Panc1 (cell line): ENCODE measurements at regions not wholly inside any gene's neighbourhood (a gene's known extent, or its start where the extent isn't known, plus 50 kb on each side); places are given as distances from the start of the nearest gene placed in this dataset.
"Not testable (repeated sequence)": the region's sequence is repeated elsewhere in the genome, so short reads cannot be mapped to it uniquely, and the experiment has no call there.

Source experiments
- ATAC-seq: fragments of 200-7000 bp; cut with Tn5 transposase; 2 replicates; pipeline ENCODE4 v1.9.1; 2020; ENCODE audit warnings: mild to moderate bottlenecking, moderate library complexity
- BruUV-seq: library from RNA; stranded (reverse); fragments of 400-500 nt; replicated peaks from 2 replicates; lab custom pipeline; 2021; lab: Mats Ljungman, UMichigan
- CTCF ChIA-PET: fragments of 300-600 bp; sonication (Branson Sonifier 250); formaldehyde crosslinking; loops from one replicate; lab custom pipeline; 2022; ENCODE audit warnings: antibody characterized with exemption; lab: Charles Lee
- POLR2A ChIA-PET: fragments of 300-600 bp; sonication (Branson Sonifier 250); formaldehyde crosslinking; loops from one replicate; lab custom pipeline; 2022; ENCODE audit warnings: antibody characterized with exemption; lab: Charles Lee
- DNase-seq: peaks from one replicate; pipeline ENCODE4 v3.0.0-alpha.2; 2010; ENCODE audit warnings: low read depth, low spot score
- H3K27ac ChIP-seq: 2 replicates; pipeline ENCODE4 v1.5.1; 2011; ENCODE audit warnings: mild to moderate bottlenecking, low read length, inconsistent platforms
- H3K27me3 ChIP-seq: fragments of 200-500 bp; sonication (Bioruptor generic); 2 replicates; pipeline ENCODE4 v1.6.0; 2014; ENCODE audit warnings: low read length, inconsistent platforms; ENCODE audit not compliant: control insufficient read depth, insufficient read depth
- H3K36me3 ChIP-seq: fragments of 200-500 bp; sonication (Bioruptor generic); 2 replicates; pipeline ENCODE4 v1.5.1; 2014; ENCODE audit warnings: inconsistent platforms, mild to moderate bottlenecking, low read length, moderate library complexity; ENCODE audit not compliant: control insufficient read depth, insufficient read depth
- H3K4me1 ChIP-seq: 2 replicates; pipeline ENCODE4 v1.5.1; 2011; ENCODE audit warnings: inconsistent platforms, mild to moderate bottlenecking, low read length, moderate library complexity; ENCODE audit not compliant: control insufficient read depth, insufficient read depth
- H3K4me3 ChIP-seq, 2 experiments: 2 replicates each; pipeline ENCODE4 v1.5.1; 2011 to 2012; ENCODE audit warnings: low read depth in 2 of 2, low read length in 2 of 2, mild to moderate bottlenecking in 2 of 2, inconsistent platforms in 1 of 2, moderate library complexity in 1 of 2
- H3K9me3 ChIP-seq: fragments of 200-500 bp; sonication (Bioruptor generic); 2 replicates; pipeline ENCODE4 v1.5.1; 2014; ENCODE audit warnings: low read depth, mild to moderate bottlenecking, inconsistent platforms, low read length, moderate library complexity; ENCODE audit not compliant: control insufficient read depth, insufficient read depth
- POLR2AphosphoS5 ChIP-seq: IDR thresholded peaks from 2 replicates; pipeline ENCODE4 v1.6.1; 2012; ENCODE audit warnings: mild to moderate bottlenecking, low read depth, low read length, moderate library complexity
- SIN3A ChIP-seq: IDR thresholded peaks from 2 replicates; pipeline ENCODE4 v1.6.1; 2012; ENCODE audit warnings: low read depth, mild to moderate bottlenecking, low read length, moderate library complexity, borderline replicate concordance; ENCODE audit not compliant: insufficient read depth
- TCF7L2 ChIP-seq: IDR thresholded peaks from 2 replicates; pipeline ENCODE4 v1.6.1; 2011; ENCODE audit warnings: mild to moderate bottlenecking, low read depth, low read length, inconsistent platforms
- in situ Hi-C: cut with HindIII; loops from 2 replicates; pipeline ENCODE4 v1.10.0; 2016; ENCODE audit warnings: low sequenced_read_pairs, low pct_unique_long_range_greater_than_20kb
- intact Hi-C: fragments of 100-400 bp; cut with micrococcal nuclease; formaldehyde crosslinking; loops from one replicate; pipeline ENCODE4 v1.10.0; 2022; ENCODE audit not compliant: unreplicated experiment
- TF ChIP-seq, protein P1 (sequence below): fragments of 450-650 bp; IDR thresholded peaks from 2 replicates; pipeline ENCODE4 v1.5.1; 2017; ENCODE audit warnings: mild to moderate bottlenecking
- TF ChIP-seq, protein P2 (sequence below), 2 experiments: IDR thresholded peaks; 2 replicates each; pipeline ENCODE4 v1.6.1; 2011 to 2012; ENCODE audit warnings: low read depth in 2 of 2, control low read depth in 1 of 2, low read length in 1 of 2, mild to moderate bottlenecking in 1 of 2, moderate library complexity in 1 of 2; ENCODE audit not compliant: insufficient read depth in 1 of 2

DNA sequence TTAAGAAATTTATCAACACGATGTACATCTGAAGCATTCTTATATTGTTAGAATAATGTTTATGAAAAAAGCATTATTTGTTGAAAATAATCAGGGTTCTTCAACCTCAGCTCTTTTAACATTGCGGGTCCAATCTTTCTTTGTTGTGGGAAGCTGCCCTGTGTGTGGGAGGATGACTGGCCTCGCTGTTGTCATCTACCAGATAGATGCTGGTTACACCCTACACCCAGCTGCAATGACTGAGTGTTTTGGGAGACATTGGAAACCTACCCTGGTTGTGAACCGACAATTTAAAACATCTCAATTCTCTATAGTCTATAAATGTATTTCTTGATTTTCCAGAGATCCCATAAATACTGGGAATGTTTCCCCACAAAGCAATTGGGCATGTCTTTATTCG is 794.2 kb upstream of the CDH10 start:
- Histone ChIP-seq H3K4me1 (no peaks in the 10 kb centered on the region), H3K4me3 (no peak overlapping the region), H3K36me3 (no peaks in the 10 kb centered on the region), H3K27ac (no peak overlapping the region), H3K27me3 (no peaks in the 10 kb centered on the region), H3K9me3 (no peaks in the 10 kb centered on the region)
- TF ChIP-seq, protein P1, sequence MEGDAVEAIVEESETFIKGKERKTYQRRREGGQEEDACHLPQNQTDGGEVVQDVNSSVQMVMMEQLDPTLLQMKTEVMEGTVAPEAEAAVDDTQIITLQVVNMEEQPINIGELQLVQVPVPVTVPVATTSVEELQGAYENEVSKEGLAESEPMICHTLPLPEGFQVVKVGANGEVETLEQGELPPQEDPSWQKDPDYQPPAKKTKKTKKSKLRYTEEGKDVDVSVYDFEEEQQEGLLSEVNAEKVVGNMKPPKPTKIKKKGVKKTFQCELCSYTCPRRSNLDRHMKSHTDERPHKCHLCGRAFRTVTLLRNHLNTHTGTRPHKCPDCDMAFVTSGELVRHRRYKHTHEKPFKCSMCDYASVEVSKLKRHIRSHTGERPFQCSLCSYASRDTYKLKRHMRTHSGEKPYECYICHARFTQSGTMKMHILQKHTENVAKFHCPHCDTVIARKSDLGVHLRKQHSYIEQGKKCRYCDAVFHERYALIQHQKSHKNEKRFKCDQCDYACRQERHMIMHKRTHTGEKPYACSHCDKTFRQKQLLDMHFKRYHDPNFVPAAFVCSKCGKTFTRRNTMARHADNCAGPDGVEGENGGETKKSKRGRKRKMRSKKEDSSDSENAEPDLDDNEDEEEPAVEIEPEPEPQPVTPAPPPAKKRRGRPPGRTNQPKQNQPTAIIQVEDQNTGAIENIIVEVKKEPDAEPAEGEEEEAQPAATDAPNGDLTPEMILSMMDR, result no peak
- TF ChIP-seq POLR2AphosphoS5, result no peak
- no peak for TF ChIP-seq TCF7L2
- TF ChIP-seq, protein P2, sequence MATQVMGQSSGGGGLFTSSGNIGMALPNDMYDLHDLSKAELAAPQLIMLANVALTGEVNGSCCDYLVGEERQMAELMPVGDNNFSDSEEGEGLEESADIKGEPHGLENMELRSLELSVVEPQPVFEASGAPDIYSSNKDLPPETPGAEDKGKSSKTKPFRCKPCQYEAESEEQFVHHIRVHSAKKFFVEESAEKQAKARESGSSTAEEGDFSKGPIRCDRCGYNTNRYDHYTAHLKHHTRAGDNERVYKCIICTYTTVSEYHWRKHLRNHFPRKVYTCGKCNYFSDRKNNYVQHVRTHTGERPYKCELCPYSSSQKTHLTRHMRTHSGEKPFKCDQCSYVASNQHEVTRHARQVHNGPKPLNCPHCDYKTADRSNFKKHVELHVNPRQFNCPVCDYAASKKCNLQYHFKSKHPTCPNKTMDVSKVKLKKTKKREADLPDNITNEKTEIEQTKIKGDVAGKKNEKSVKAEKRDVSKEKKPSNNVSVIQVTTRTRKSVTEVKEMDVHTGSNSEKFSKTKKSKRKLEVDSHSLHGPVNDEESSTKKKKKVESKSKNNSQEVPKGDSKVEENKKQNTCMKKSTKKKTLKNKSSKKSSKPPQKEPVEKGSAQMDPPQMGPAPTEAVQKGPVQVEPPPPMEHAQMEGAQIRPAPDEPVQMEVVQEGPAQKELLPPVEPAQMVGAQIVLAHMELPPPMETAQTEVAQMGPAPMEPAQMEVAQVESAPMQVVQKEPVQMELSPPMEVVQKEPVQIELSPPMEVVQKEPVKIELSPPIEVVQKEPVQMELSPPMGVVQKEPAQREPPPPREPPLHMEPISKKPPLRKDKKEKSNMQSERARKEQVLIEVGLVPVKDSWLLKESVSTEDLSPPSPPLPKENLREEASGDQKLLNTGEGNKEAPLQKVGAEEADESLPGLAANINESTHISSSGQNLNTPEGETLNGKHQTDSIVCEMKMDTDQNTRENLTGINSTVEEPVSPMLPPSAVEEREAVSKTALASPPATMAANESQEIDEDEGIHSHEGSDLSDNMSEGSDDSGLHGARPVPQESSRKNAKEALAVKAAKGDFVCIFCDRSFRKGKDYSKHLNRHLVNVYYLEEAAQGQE (IDR thresholded peaks at IDR 0.05; ENCODE audit: insufficient read depth in 1 of 2, low read depth in 2 of 2, low read length in 1 of 2), result no peak
- TF ChIP-seq SIN3A, result no peak
- ChIA-PET POLR2A (no interaction called here), CTCF (no interaction called here)
- intact Hi-C loops (no loop called here), in situ Hi-C loops (no loop called here)
- BruUV-seq, result no TSS peak
- DNase-seq (no peak), ATAC-seq (no peak)

DNA sequence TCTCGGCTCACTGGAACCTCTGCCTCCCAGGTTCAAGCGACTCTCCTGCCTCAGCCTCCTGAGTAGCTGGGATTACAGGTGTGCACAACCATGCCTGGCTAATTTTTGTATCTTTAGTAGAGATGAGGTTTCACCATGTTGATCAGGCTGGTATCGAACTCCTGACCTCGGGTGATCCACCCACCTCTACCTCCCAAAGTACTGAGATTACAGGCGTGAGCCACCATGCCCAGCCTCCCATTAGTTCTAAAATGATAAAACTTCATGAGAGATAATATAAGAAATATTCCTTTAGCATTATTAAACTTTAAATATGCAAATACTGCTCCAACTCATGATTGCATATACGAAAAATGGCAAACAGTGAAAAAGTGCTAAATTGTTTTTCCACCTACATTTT is 793.6 kb upstream of the CDH10 start:
- in situ Hi-C loops, H3K27me3 ChIP-seq: not testable (repeated sequence)

DNA sequence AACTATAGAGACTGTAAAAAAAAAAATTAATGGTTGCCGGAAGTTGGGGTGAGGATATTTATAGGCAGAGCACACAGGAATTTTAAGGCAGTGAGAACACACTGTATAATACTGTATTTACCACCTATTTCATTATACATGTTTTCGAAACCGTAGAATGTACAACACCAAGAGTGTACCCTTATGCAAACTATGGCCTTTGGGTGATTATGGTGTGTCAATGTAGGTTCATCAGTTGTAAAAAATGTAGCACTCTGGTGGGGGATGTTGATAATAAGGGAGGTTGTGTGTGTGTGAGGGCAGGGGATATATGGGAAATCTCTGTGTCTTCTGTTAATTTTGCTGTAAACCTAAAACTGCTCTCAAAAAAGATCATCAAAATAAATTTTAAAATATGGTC is 791.7 kb upstream of the CDH10 start:
- no peak overlapping the region for H3K4me3 ChIP-seq
- no peaks in the 10 kb centered on the region for H3K27me3 ChIP-seq
- TF ChIP-seq SIN3A (no peak), TCF7L2 (no peak), POLR2AphosphoS5 (no peak)
- TF ChIP-seq, protein P1, result no peak
- TF ChIP-seq, protein P2 (IDR thresholded peaks at IDR 0.05; ENCODE audit: insufficient read depth in 1 of 2, low read depth in 2 of 2, low read length in 1 of 2), result no peak
- ATAC-seq (no peak), DNase-seq (no peak)
- in situ Hi-C loops, result no loop called here
- intact Hi-C loops, result no loop called here
- BruUV-seq, result no TSS peak
- H3K4me1 ChIP-seq, result no peaks in the 10 kb centered on the region
- no peaks in the 10 kb centered on the region for H3K36me3 ChIP-seq
- no peaks in the 10 kb centered on the region for H3K9me3 ChIP-seq
- no peak overlapping the region for H3K27ac ChIP-seq
- CTCF ChIA-PET, result no interaction called here
- POLR2A ChIA-PET, result no interaction called here

More for the DNA sequence above, 793.6 kb upstream of the CDH10 start:
- intact Hi-C loops, H3K27ac ChIP-seq, CTCF ChIA-PET, H3K36me3 ChIP-seq, POLR2A ChIA-PET, BruUV-seq, DNase-seq, H3K4me1 ChIP-seq, ATAC-seq, H3K4me3 ChIP-seq, H3K9me3 ChIP-seq: not testable (repeated sequence)
